ENCODE measurements at regions not wholly inside any gene's neighbourhood (a gene's known extent, or its start where the extent isn't known, plus 50 kb on each side); places are given as distances from the start of the nearest gene placed in this dataset.

GRCh38 chr5:106578736-106579135 is 1092.0 kb downstream of the EFNA5 start:
- TF ChIP-seq CTCF (IDR thresholded peaks at IDR 0.05) = no peak
- Histone ChIP-seq H3K36me3 (ENCODE audit: control insufficient read depth, insufficient read depth, low read length) (no peaks in the 10 kb centered on the region), H3K9me3 (ENCODE audit: control insufficient read depth, insufficient read depth, low read length) (no peaks in the 10 kb centered on the region), H3K27ac (ENCODE audit: low read length) (no peak overlapping the region), H3K4me1 (ENCODE audit: control insufficient read depth, insufficient read depth, low read length) (no peaks in the 10 kb centered on the region), H3K27me3 (ENCODE audit: control insufficient read depth, insufficient read depth, low read length) (no peaks in the 10 kb centered on the region), H3K4me3 (ENCODE audit: low read length) (no peak overlapping the region)
- ATAC-seq (no peak), DNase-seq (no peak)
- Mint-ChIP-seq H3K9me3 (peaks cover 2 to 4% of the 10 kb centered on the region in 2 donors), H3K36me3 (no peaks in the 10 kb centered on the region), H3K27me3 (ENCODE audit: low read depth in 2 of 2) (no peaks in the 10 kb centered on the region), H3K4me3 (no peak overlapping the region), H3K4me1 (no peaks in the 10 kb centered on the region), H3K27ac (no peak overlapping the region)
- intact Hi-C loops (cut with micrococcal nuclease) = no loop called here
- WGBS (ENCODE audit: insufficient coverage) = 89% methylated on average over 2 of the region's 2 CpGs

GRCh38 chr5:106574820-106575219 is 1095.9 kb downstream of the EFNA5 start:
- DNase-seq (no peak), ATAC-seq (no peak)
- Histone ChIP-seq H3K36me3 (ENCODE audit: control insufficient read depth, insufficient read depth, low read length) (no peaks in the 10 kb centered on the region), H3K4me1 (ENCODE audit: control insufficient read depth, insufficient read depth, low read length) (no peaks in the 10 kb centered on the region), H3K4me3 (ENCODE audit: low read length) (no peak overlapping the region), H3K9me3 (ENCODE audit: control insufficient read depth, insufficient read depth, low read length) (no peaks in the 10 kb centered on the region), H3K27me3 (ENCODE audit: control insufficient read depth, insufficient read depth, low read length) (no peaks in the 10 kb centered on the region), H3K27ac (ENCODE audit: low read length) (no peak overlapping the region)
- 98% methylated on average over 7 of the region's 8 CpGs for WGBS (ENCODE audit: insufficient coverage)
- Mint-ChIP-seq H3K9me3 (peaks cover 2 to 4% of the 10 kb centered on the region in 2 donors), H3K27ac (no peak overlapping the region), H3K4me3 (no peak overlapping the region), H3K36me3 (no peaks in the 10 kb centered on the region), H3K27me3 (ENCODE audit: low read depth in 2 of 2) (no peaks in the 10 kb centered on the region), H3K4me1 (no peaks in the 10 kb centered on the region)
- intact Hi-C loops (cut with micrococcal nuclease) = no loop called here
- TF ChIP-seq CTCF (IDR thresholded peaks at IDR 0.05) = no peak

DNA sequence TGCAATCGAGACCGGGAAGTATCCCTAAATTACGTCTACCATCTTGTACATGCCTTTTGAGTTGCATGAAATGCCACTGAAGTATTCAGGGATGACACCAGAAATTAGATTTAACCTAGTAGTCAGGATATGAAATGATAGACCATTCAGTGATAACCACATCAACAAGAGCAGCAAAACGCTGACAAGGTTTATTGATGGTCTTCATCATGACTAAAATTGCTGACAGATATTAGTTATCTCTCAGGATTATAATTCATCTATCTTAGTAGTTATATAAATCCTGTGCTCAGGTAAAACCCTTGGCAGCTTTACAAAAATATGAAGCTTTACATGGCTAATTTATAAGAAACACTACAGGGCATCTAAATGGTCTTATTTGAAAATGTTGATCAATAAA is 1104.7 kb downstream of the EFNA5 start:
- H3K9me3 ChIP-seq (ENCODE audit: control insufficient read depth, insufficient read depth, low read length) = no peaks in the 10 kb centered on the region
- H3K27ac ChIP-seq (ENCODE audit: low read length) = no peak overlapping the region
- H3K27me3 ChIP-seq (ENCODE audit: control insufficient read depth, insufficient read depth, low read length) = no peaks in the 10 kb centered on the region
- Mint-ChIP-seq H3K4me3 (no peak overlapping the region), H3K36me3 (no peaks in the 10 kb centered on the region), H3K27ac (no peak overlapping the region), H3K27me3 (ENCODE audit: low read depth in 2 of 2) (no peaks in the 10 kb centered on the region), H3K4me1 (no peaks in the 10 kb centered on the region), H3K9me3 (peaks cover 3 to 6% of the 10 kb centered on the region in 2 donors)
- H3K4me3 ChIP-seq (ENCODE audit: low read length) = no peak overlapping the region
- WGBS (ENCODE audit: insufficient coverage) = 94% methylated on average over 3 of the region's 4 CpGs
- no peak for ATAC-seq
- no peak for TF ChIP-seq CTCF (IDR thresholded peaks at IDR 0.05)
- no peaks in the 10 kb centered on the region for H3K36me3 ChIP-seq (ENCODE audit: control insufficient read depth, insufficient read depth, low read length)
- no peak for DNase-seq
- no peaks in the 10 kb centered on the region for H3K4me1 ChIP-seq (ENCODE audit: control insufficient read depth, insufficient read depth, low read length)
- intact Hi-C loops (cut with micrococcal nuclease) = no loop called here

- WGBS (ENCODE audit: insufficient coverage) = 73% methylated on average over 2 of the region's 2 CpGs
- Histone ChIP-seq H3K36me3 (ENCODE audit: control insufficient read depth, insufficient read depth, low read length) (no peaks in the 10 kb centered on the region), H3K9me3 (ENCODE audit: control insufficient read depth, insufficient read depth, low read length) (peaks cover 19% of the 10 kb centered on the region), H3K4me1 (ENCODE audit: control insufficient read depth, insufficient read depth, low read length) (no peaks in the 10 kb centered on the region), H3K27me3 (ENCODE audit: control insufficient read depth, insufficient read depth, low read length) (no peaks in the 10 kb centered on the region), H3K4me3 (ENCODE audit: low read length) (no peak overlapping the region), H3K27ac (ENCODE audit: low read length) (no peak overlapping the region)
- no peak overlapping the region for H3K27ac Mint-ChIP-seq
- H3K36me3 Mint-ChIP-seq = no peaks in the 10 kb centered on the region
- intact Hi-C loops (cut with micrococcal nuclease) = no loop called here
- H3K9me3 Mint-ChIP-seq = peaks cover 9 to 15% of the 10 kb centered on the region in 2 donors
- no peak for TF ChIP-seq CTCF (IDR thresholded peaks at IDR 0.05)
- no peaks in the 10 kb centered on the region for H3K4me1 Mint-ChIP-seq
- no peak overlapping the region for H3K4me3 Mint-ChIP-seq
- H3K27me3 Mint-ChIP-seq (ENCODE audit: low read depth in 2 of 2) = no peaks in the 10 kb centered on the region
- DNase-seq (no peak), ATAC-seq (no peak)
These were observed 1125.4 kb downstream of the EFNA5 start for GRCh38 chr5:106545325-106545724.

Measured in natural killer cell (primary cell).